Fibroblast of the conjunctiva (primary cell): ENCODE measurements at regions not wholly inside any gene's neighbourhood (a gene's known extent, or its start where the extent isn't known, plus 50 kb on each side); places are given as distances from the start of the nearest gene placed in this dataset.
"Not testable (repeated sequence)": the region's sequence is repeated elsewhere in the genome, so short reads cannot be mapped to it uniquely, and the experiment has no call there.

Experiments used
- DNase-seq: peaks from one replicate; pipeline ENCODE4 v3.0.0-alpha.2; 2010; ENCODE audit warnings: low read depth

- DNase-seq, result no peak
These were observed 297.3 kb upstream of the PROK2 start for GRCh38 chr3:72082186-72082715.

GRCh38 chr3:72081471-72082185 is 296.7 kb upstream of the PROK2 start:
- no peak for DNase-seq

- DNase-seq, result no peak
These were observed 295.9 kb upstream of the PROK2 start for GRCh38 chr3:72080800-72081199.

- no peak for DNase-seq
These were observed 295.1 kb upstream of the PROK2 start for GRCh38 chr3:72080095-72080494.

- no peak for DNase-seq
These were observed 294.5 kb upstream of the PROK2 start for GRCh38 chr3:72079369-72079872.

GRCh38 chr3:72078676-72079368 is 293.9 kb upstream of the PROK2 start:
- no peak for DNase-seq

- DNase-seq, result no peak
These were observed 292.7 kb upstream of the PROK2 start for GRCh38 chr3:72077473-72078259.

GRCh38 chr3:72075848-72076247 is 290.9 kb upstream of the PROK2 start:
- not testable (repeated sequence) for DNase-seq

- DNase-seq, result no peak
These were observed 286.7 kb upstream of the PROK2 start for GRCh38 chr3:72071624-72072023.

GRCh38 chr3:72070005-72070404 is 285.1 kb upstream of the PROK2 start:
- no peak for DNase-seq

GRCh38 chr3:72069543-72069942 is 284.6 kb upstream of the PROK2 start:
- DNase-seq, result no peak

- DNase-seq, result no peak
These were observed 283.7 kb upstream of the PROK2 start for GRCh38 chr3:72068621-72069020.

GRCh38 chr3:72067721-72068120 is 282.8 kb upstream of the PROK2 start:
- DNase-seq, result no peak

GRCh38 chr3:72065872-72066641 is 281.1 kb upstream of the PROK2 start:
- no peak for DNase-seq

GRCh38 chr3:72065236-72065635 is 280.3 kb upstream of the PROK2 start:
- DNase-seq, result no peak

- DNase-seq, result not testable (repeated sequence)
These were observed 279.8 kb upstream of the PROK2 start for GRCh38 chr3:72064727-72065126.

- no peak for DNase-seq
These were observed 277.1 kb upstream of the PROK2 start for GRCh38 chr3:72062017-72062416.

GRCh38 chr3:72060447-72061034 is 275.6 kb upstream of the PROK2 start:
- no peak for DNase-seq

GRCh38 chr3:72058493-72059081 is 273.6 kb upstream of the PROK2 start:
- DNase-seq, result no peak

- no peak for DNase-seq
These were observed 270.5 kb upstream of the PROK2 start for GRCh38 chr3:72055436-72055835.

- DNase-seq, result no peak
These were observed 270.0 kb upstream of the PROK2 start for GRCh38 chr3:72054976-72055375.
